ENCODE measurements at regions not wholly inside any gene's neighbourhood (a gene's known extent, or its start where the extent isn't known, plus 50 kb on each side); places are given as distances from the start of the nearest gene placed in this dataset.
"Not testable (repeated sequence)": the region's sequence is repeated elsewhere in the genome, so short reads cannot be mapped to it uniquely, and the experiment has no call there.

- intact Hi-C loops (cut with micrococcal nuclease), result no loop called here
- H3K36me3 ChIP-seq, result no peaks in the 10 kb centered on the region
- peaks cover 26% of the 10 kb centered on the region for H3K9me3 ChIP-seq (replicated peaks)
- no peak overlapping the region for H3K4me3 ChIP-seq
- no peak overlapping the region for H3K27ac ChIP-seq (replicated peaks)
- peaks cover 25% of the 10 kb centered on the region for H3K27me3 ChIP-seq (ENCODE audit: low read depth)
- TF ChIP-seq CTCF (IDR thresholded peaks at IDR 0.05; ENCODE audit: borderline replicate concordance), result no peak
- no peak for DNase-seq
- no peaks in the 10 kb centered on the region for H3K4me1 ChIP-seq
These were observed 201.3 kb downstream of the HSD17B3 start for GRCh38 chr9:96100385-96101300.

- H3K4me1 ChIP-seq; H3K27ac ChIP-seq (replicated peaks); intact Hi-C loops (cut with micrococcal nuclease); DNase-seq; H3K36me3 ChIP-seq; H3K4me3 ChIP-seq: not testable (repeated sequence)
- H3K27me3 ChIP-seq (ENCODE audit: low read depth), result peaks cover 41% of the 10 kb centered on the region
- peaks cover 17% of the 10 kb centered on the region for H3K9me3 ChIP-seq (replicated peaks)
These were observed 211.3 kb downstream of the HSD17B3 start for GRCh38 chr9:96090630-96091029.

GRCh38 chr9:96089452-96090085 lies 212.4 kb downstream of the HSD17B3 start:
- Histone ChIP-seq H3K27me3 (ENCODE audit: low read depth) (peaks cover 43% of the 10 kb centered on the region), H3K27ac (replicated peaks) (no peak overlapping the region), H3K4me3 (no peak overlapping the region), H3K4me1 (no peaks in the 10 kb centered on the region), H3K36me3 (no peaks in the 10 kb centered on the region), H3K9me3 (replicated peaks) (peaks cover 17% of the 10 kb centered on the region)
- intact Hi-C loops (cut with micrococcal nuclease), result no loop called here
- no peak for TF ChIP-seq CTCF (IDR thresholded peaks at IDR 0.05; ENCODE audit: borderline replicate concordance)
- DNase-seq, result no peak

- Histone ChIP-seq H3K9me3 (replicated peaks) (peaks cover 17% of the 10 kb centered on the region), H3K4me3 (no peak overlapping the region), H3K27me3 (ENCODE audit: low read depth) (peaks cover 42% of the 10 kb centered on the region), H3K4me1 (no peaks in the 10 kb centered on the region), H3K27ac (replicated peaks) (no peak overlapping the region), H3K36me3 (no peaks in the 10 kb centered on the region)
- DNase-seq, result no peak
- intact Hi-C loops (cut with micrococcal nuclease), result no loop called here
- no peak for TF ChIP-seq CTCF (IDR thresholded peaks at IDR 0.05; ENCODE audit: borderline replicate concordance)
These were observed 213.0 kb downstream of the ERCC6L2 start for GRCh38 chr9:96088510-96088909.

GRCh38 chr9:96087669-96088299 lies 212.3 kb downstream of the ERCC6L2 start:
- intact Hi-C loops (cut with micrococcal nuclease), result no loop called here

More at GRCh38 chr9:96087669-96088299, 212.3 kb downstream of the ERCC6L2 start:
- Histone ChIP-seq H3K27ac (replicated peaks) (no peak overlapping the region), H3K4me1 (no peaks in the 10 kb centered on the region), H3K9me3 (replicated peaks) (peaks cover 17% of the 10 kb centered on the region), H3K36me3 (no peaks in the 10 kb centered on the region), H3K27me3 (ENCODE audit: low read depth) (peaks cover 43% of the 10 kb centered on the region), H3K4me3 (no peak overlapping the region)
- no peak for TF ChIP-seq CTCF (IDR thresholded peaks at IDR 0.05; ENCODE audit: borderline replicate concordance)
- no peak for DNase-seq

All from left ventricle myocardium inferior (tissue), 1 donor.